GM12878 (cell line): ENCODE measurements at regions not wholly inside any gene's neighbourhood (a gene's known extent, or its start where the extent isn't known, plus 50 kb on each side); places are given as distances from the start of the nearest gene placed in this dataset.
A peak's percentile ranks its signal among the peaks of the same experiment; 100 is the strongest.

Source experiments
- ATAC-seq: fragments of 200-7000 bp; cut with Tn5 transposase; 3 replicates; pipeline ENCODE4 v1.9.1; 2020; ENCODE audit warnings: mild to moderate bottlenecking, moderate library complexity
- BruUV-seq: library from RNA; stranded (reverse); fragments of 400-500 nt; replicated peaks from 2 replicates; lab custom pipeline; 2021; lab: Mats Ljungman, UMichigan
- CTCF ChIA-PET: fragments of 300-600 bp; sonication (Branson Sonifier 250); formaldehyde crosslinking; extraction: SDS; loops from one replicate; lab custom pipeline; 2021; ENCODE audit warnings: inconsistent platforms; lab: Yijun Ruan, JAX
- POLR2A ChIA-PET: fragments of 350-600 bp; formaldehyde crosslinking; extraction: SDS; loops from one replicate; lab custom pipeline; 2021; ENCODE audit warnings: inconsistent platforms; lab: Charles Lee
- RAD21 ChIA-PET: fragments of 300-600 bp; sonication (Branson Sonifier 250); formaldehyde crosslinking; loops from one replicate; lab custom pipeline; 2023; ENCODE audit warnings: antibody characterized with exemption; ENCODE audit not compliant: unreplicated experiment; lab: Charles Lee
- SMC1A ChIA-PET: fragments of 300-600 bp; sonication (Branson Sonifier 250); formaldehyde crosslinking; loops from one replicate; lab custom pipeline; 2023; ENCODE audit not compliant: unreplicated experiment, uncharacterized antibody; lab: Charles Lee
- DNase-seq: peaks from one replicate; pipeline ENCODE4 v3.0.0-alpha.2; 2011; ENCODE audit warnings: low read depth, low spot score
- FAIRE-seq: peaks from 3 replicates; lab custom pipeline; 2011; peaks lifted over from hg19 to GRCh38; lab: Jason Lieb, UNC
- H2AFZ ChIP-seq: 2 replicates; pipeline ENCODE4 v1.6.0; 2011; ENCODE audit warnings: low read depth, low read length, control low read depth; ENCODE audit not compliant: control insufficient read depth
- H3K27ac ChIP-seq: 2 replicates; pipeline ENCODE4 v1.5.1; 2011; ENCODE audit warnings: control low read depth; ENCODE audit not compliant: control insufficient read depth, insufficient read depth
- H3K27me3 ChIP-seq, 2 experiments: replicated peaks in 1 of 2; 2 replicates each; pipeline versions ENCODE4 v1.6.0 to v1.6.1; 2011; ENCODE audit warnings: low read length in 1 of 2; ENCODE audit not compliant: control insufficient read depth in 2 of 2, insufficient read depth in 2 of 2
- H3K36me3 ChIP-seq, 2 experiments: 2 replicates each; pipeline ENCODE4 v1.5.1; 2011; ENCODE audit warnings: low read length in 1 of 2; ENCODE audit not compliant: control insufficient read depth in 2 of 2, insufficient read depth in 2 of 2
- H3K4me1 ChIP-seq: 2 replicates; pipeline ENCODE4 v1.6.1; 2011; ENCODE audit warnings: mild to moderate bottlenecking, low read length, moderate library complexity, mixed read lengths; ENCODE audit not compliant: control insufficient read depth, insufficient read depth
- H3K4me2 ChIP-seq: 2 replicates; pipeline ENCODE4 v1.6.0; 2011; ENCODE audit warnings: control low read depth; ENCODE audit not compliant: control insufficient read depth, insufficient read depth
- H3K4me3 ChIP-seq: fragments of 200-600 bp; sonication (generic); 2 replicates; pipeline ENCODE4 v1.5.1; 2016
- H3K79me2 ChIP-seq: 2 replicates; pipeline ENCODE4 v1.6.0; 2011; ENCODE audit warnings: low read length; ENCODE audit not compliant: control insufficient read depth, insufficient read depth
- H3K9ac ChIP-seq: 2 replicates; pipeline ENCODE4 v1.8.0; 2011; ENCODE audit warnings: low read length, control low read depth, mixed read lengths; ENCODE audit not compliant: control insufficient read depth, insufficient read depth
- H3K9me3 ChIP-seq: replicated peaks from 3 replicates; pipeline ENCODE4 v1.5.1; 2011; ENCODE audit warnings: mild to moderate bottlenecking, low read length; ENCODE audit not compliant: control insufficient read depth, insufficient read depth
- H4K20me1 ChIP-seq: 2 replicates; pipeline ENCODE4 v1.6.0; 2011; ENCODE audit not compliant: control insufficient read depth, insufficient read depth
- ASH2L ChIP-seq: fragments of 300-600, 200-600 bp; sonication (generic); IDR thresholded peaks from 2 replicates; pipeline ENCODE4 v1.6.1; 2017; ENCODE audit warnings: low read depth, mild to moderate bottlenecking, borderline replicate concordance
- CEBPB ChIP-seq, 2 experiments: fragments of 150-350 bp in 1 of 2; IDR thresholded peaks; 2 replicates each; pipeline ENCODE4 v1.6.1; 2012 to 2014; ENCODE audit warnings: low read depth in 2 of 2, low read length in 2 of 2, borderline replicate concordance in 1 of 2, inconsistent platforms in 1 of 2
- E2F4 ChIP-seq: IDR thresholded peaks from 2 replicates; pipeline ENCODE4 v1.6.1; 2012; ENCODE audit warnings: low read depth, low read length, improper control_type of control experiment
- EP300 ChIP-seq, 2 experiments: fragments of 150-350 bp in 1 of 2; IDR thresholded peaks; 2 replicates each; pipeline ENCODE4 v1.6.1; 2011 to 2012; ENCODE audit warnings: low read depth in 2 of 2, low read length in 2 of 2, borderline replicate concordance in 1 of 2, improper control_type of control experiment in 1 of 2, inconsistent platforms in 1 of 2; ENCODE audit not compliant: control insufficient read depth in 1 of 2
- ETV6 ChIP-seq, 2 experiments: fragments of 450-650 bp in 1 of 2; IDR thresholded peaks in 1 of 2; conservative IDR thresholded peaks in 1 of 2; 2 replicates each; pipeline ENCODE4 v1.6.1; 2014; ENCODE audit warnings: antibody characterized with exemption in 1 of 2, borderline replicate concordance in 1 of 2, low read depth in 1 of 2, mild to moderate bottlenecking in 1 of 2, moderate library complexity in 1 of 2
- GABPA ChIP-seq: IDR thresholded peaks from 2 replicates; pipeline ENCODE4 v1.6.1; 2014; ENCODE audit warnings: antibody characterized with exemption, low read depth, mild to moderate bottlenecking, inconsistent platforms
- HSF1 ChIP-seq: fragments of 150-350 bp; IDR thresholded peaks from 2 replicates; pipeline ENCODE4 v1.6.1; 2014; ENCODE audit warnings: mild to moderate bottlenecking, low read depth, low read length
- PAX5 ChIP-seq: IDR thresholded peaks from 2 replicates; pipeline ENCODE4 v1.6.1; 2011; ENCODE audit warnings: low read depth, low read length, borderline replicate concordance
- PKNOX1 ChIP-seq: fragments of 450-650 bp; IDR thresholded peaks from 2 replicates; pipeline ENCODE4 v1.6.1; 2016; ENCODE audit warnings: mild to moderate bottlenecking
- RUNX3 ChIP-seq: IDR thresholded peaks from 2 replicates; pipeline ENCODE4 v1.6.1; 2012; ENCODE audit warnings: low read length, inconsistent platforms
- WGBS: methylation state at CpG from one replicate; pipeline ENCODE4 v1.1.6; 2016; ENCODE audit warnings: low lambda C conversion rate; ENCODE audit not compliant: insufficient replicate concordance, insufficient coverage; ENCODE audit errors: missing lambda C conversion rate; 5-methylcytosine and 5-hydroxymethylcytosine counted together
- in situ Hi-C: fragments of 300-500 bp; cut with MboI; formaldehyde crosslinking; loops from 9 replicates; pipeline ENCODE4 v1.14.3; 2018; ENCODE audit warnings: mixed read lengths
- intact Hi-C: fragments of 100-400 bp; cut with micrococcal nuclease; formaldehyde crosslinking; loops from one replicate; pipeline ENCODE4 v1.14.2; 2022; ENCODE audit not compliant: unreplicated experiment

GRCh38 chr5:56330167-56330566 is 97.0 kb upstream of the ANKRD55 start:
- H3K27me3 ChIP-seq: no peaks in the 10 kb centered on the region
- peaks cover 21% of the 10 kb centered on the region for H3K4me1 ChIP-seq
- SMC1A ChIA-PET: interaction anchor here (0.6 to 5.6 kb wide), 30 partner anchors 9 to 508 kb away, joined by 3 to 59 read pairs (median 4); no protein-coding TSS in a partner anchor
- DNase-seq: no peak
- 0 out of 2 replicates have a peak, but pooled peaks have one; percentile 31 for TF ChIP-seq PKNOX1
- TF ChIP-seq PAX5: no peak
- H4K20me1 ChIP-seq: no peaks in the 10 kb centered on the region
- H3K4me2 ChIP-seq: peak overlapping the region; percentile 7; the same call in 1 of the 2 replicates
- CTCF ChIA-PET: interaction anchor here (0.6 to 5.6 kb wide), 15 partner anchors 10 to 968 kb away, joined by 3 to 45 read pairs (median 4); no protein-coding TSS in a partner anchor
- no peak for FAIRE-seq
- no peak overlapping the region for H2AFZ ChIP-seq
- no peak overlapping the region for H3K4me3 ChIP-seq
- RAD21 ChIA-PET: interaction anchor here (0.6 to 7.2 kb wide), 15 partner anchors 9 to 508 kb away, joined by 3 to 111 read pairs (median 5); no protein-coding TSS in a partner anchor
- H3K27ac ChIP-seq: 0 out of 2 replicates have a peak overlapping the region, but pooled peaks have one; percentile 6
- POLR2A ChIA-PET: interaction anchor here (0.6 to 1.6 kb wide), 8 partner anchors 12 to 1358 kb away, joined by 3 to 7 read pairs (median 4); no protein-coding TSS in a partner anchor
- H3K9me3 ChIP-seq: peaks cover 6% of the 10 kb centered on the region; the same call in 2 of the 3 replicates
- ATAC-seq: peak; percentile 26
- no peaks in the 10 kb centered on the region for H3K36me3 ChIP-seq
- no TSS peak for BruUV-seq
- WGBS: 0% methylated on average over 1 of the region's 2 CpGs
- in situ Hi-C loops (no loop called here), intact Hi-C loops (no loop called here)
- H3K9ac ChIP-seq: no peak overlapping the region
- no peaks in the 10 kb centered on the region for H3K79me2 ChIP-seq

GRCh38 chr5:56329652-56330051 is 96.5 kb upstream of the ANKRD55 start:
- peak overlapping the region; percentile 86 for H3K4me2 ChIP-seq
- no peaks in the 10 kb centered on the region for H3K79me2 ChIP-seq
- CTCF ChIA-PET: interaction anchor here (0.6 to 5.6 kb wide), 17 partner anchors 8 to 968 kb away, joined by 3 to 45 read pairs (median 4); no protein-coding TSS in a partner anchor
- H3K36me3 ChIP-seq: no peaks in the 10 kb centered on the region
- peak; percentile 83 for ATAC-seq
- no peaks in the 10 kb centered on the region for H4K20me1 ChIP-seq
- SMC1A ChIA-PET: interaction anchor here (0.6 to 5.6 kb wide), 31 partner anchors 9 to 512 kb away, joined by 3 to 59 read pairs (median 4); no protein-coding TSS in a partner anchor
- H3K27ac ChIP-seq: peak overlapping the region; percentile 59
- DNase-seq: peak; percentile 81
- H3K9ac ChIP-seq: no peak overlapping the region
- H3K9me3 ChIP-seq: peaks cover 3% of the 10 kb centered on the region; the same call in 1 of the 3 replicates
- FAIRE-seq: peak; percentile 68
- no peaks in the 10 kb centered on the region for H3K27me3 ChIP-seq
- in situ Hi-C loops (no loop called here), intact Hi-C loops (loop anchor here (1.0 to 5.0 kb wide), 4 partner anchors 84 to 485 kb away; partner anchors contain the start of gene MAP3K1)
- POLR2A ChIA-PET: interaction anchor here (0.6 to 1.6 kb wide), 8 partner anchors 11 to 1359 kb away, joined by 3 to 7 read pairs (median 4); no protein-coding TSS in a partner anchor
- peak overlapping the region; percentile 14; the same call in 1 of the 2 replicates for H3K4me3 ChIP-seq
- no peak overlapping the region for H2AFZ ChIP-seq
- peaks cover 21% of the 10 kb centered on the region for H3K4me1 ChIP-seq
- BruUV-seq: no TSS peak
- WGBS: 0% methylated on average over 3 of the region's 3 CpGs
- RAD21 ChIA-PET: interaction anchor here (0.6 to 7.2 kb wide), 16 partner anchors 9 to 508 kb away, joined by 3 to 111 read pairs (median 4); no protein-coding TSS in a partner anchor
- TF ChIP-seq E2F4 (no peak), RUNX3 (peak; percentile 92), HSF1 (no peak), ASH2L (no peak), CEBPB (IDR thresholded peaks at IDR 0.05; ENCODE audit: borderline replicate concordance in 1 of 2, low read depth in 2 of 2, low read length in 2 of 2) (0 out of 4 replicates have a peak, but pooled peaks of 1 of the 2 experiments have one; percentile 67), ETV6 (conservative IDR thresholded peaks at IDR 0.05 in 1 of 2, IDR thresholded peaks at IDR 0.05 in 1 of 2; ENCODE audit: borderline replicate concordance in 1 of 2, low read depth in 1 of 2) (peak in 1 of 2 experiments; percentile 65; a peak in 2 of 4 replicates), EP300 (IDR thresholded peaks at IDR 0.05; ENCODE audit: borderline replicate concordance in 1 of 2, control insufficient read depth in 1 of 2, low read depth in 2 of 2, low read length in 2 of 2) (peak in 1 of 2 experiments; percentile 74; a peak in 1 of 4 replicates), GABPA (peak; percentile 52; the same call in 1 of the 2 replicates)
